A673 (cell line): ENCODE measurements at regions not wholly inside any gene's neighbourhood (a gene's known extent, or its start where the extent isn't known, plus 50 kb on each side); places are given as distances from the start of the nearest gene placed in this dataset.
"Not testable (repeated sequence)": the region's sequence is repeated elsewhere in the genome, so short reads cannot be mapped to it uniquely, and the experiment has no call there.

Experiments used
- BruUV-seq: library from RNA; stranded (reverse); fragments of 400-500 nt; replicated peaks from 2 replicates; lab custom pipeline; 2021; lab: Mats Ljungman, UMichigan
- CTCF ChIA-PET: fragments of 300-600 bp; sonication (Branson Sonifier 250); formaldehyde crosslinking; loops from one replicate; lab custom pipeline; 2022; ENCODE audit warnings: antibody characterized with exemption; lab: Charles Lee
- POLR2A ChIA-PET: fragments of 300-600 bp; sonication (Branson Sonifier 250); formaldehyde crosslinking; loops from one replicate; lab custom pipeline; 2022; ENCODE audit warnings: antibody characterized with exemption; ENCODE audit not compliant: low non-redundant PET; lab: Charles Lee
- DNase-seq: peaks from one replicate; pipeline ENCODE4 v3.0.0-alpha.2; 2015; ENCODE audit warnings: low spot score
- H3K27ac ChIP-seq: fragments of 200-600 bp; sonication (generic); 2 replicates; pipeline ENCODE4 v1.5.1; 2016; ENCODE audit warnings: mixed run types, low read depth, mild to moderate bottlenecking, mixed read lengths, antibody characterized with exemption, low read length; ENCODE audit not compliant: poor library complexity, severe bottlenecking
- H3K27me3 ChIP-seq: fragments of 200-600 bp; sonication (generic); replicated peaks from 2 replicates; pipeline ENCODE4 v1.6.1; 2017; ENCODE audit warnings: mixed run types, low read depth, mild to moderate bottlenecking, mixed read lengths, antibody characterized with exemption, low read length; ENCODE audit not compliant: insufficient read depth, poor library complexity
- H3K36me3 ChIP-seq: fragments of 200-600 bp; sonication (generic); 2 replicates; pipeline ENCODE4 v1.6.1; 2016; ENCODE audit warnings: mixed run types, mild to moderate bottlenecking, mixed read lengths, antibody characterized with exemption, low read length; ENCODE audit not compliant: insufficient read depth, poor library complexity, severe bottlenecking
- H3K4me1 ChIP-seq: fragments of 200-600 bp; sonication (generic); 2 replicates; pipeline ENCODE4 v1.6.1; 2017; ENCODE audit warnings: mixed run types, mild to moderate bottlenecking, mixed read lengths, antibody characterized with exemption, low read length; ENCODE audit not compliant: insufficient read depth, poor library complexity, severe bottlenecking
- H3K4me3 ChIP-seq: fragments of 200-600 bp; sonication (generic); 2 replicates; pipeline ENCODE4 v1.5.1; 2016; ENCODE audit warnings: low read depth, mixed run types, mild to moderate bottlenecking, mixed read lengths, low read length; ENCODE audit not compliant: poor library complexity, severe bottlenecking
- H3K9me3 ChIP-seq: fragments of 200-600 bp; sonication (generic); 2 replicates; pipeline ENCODE4 v1.6.1; 2016; ENCODE audit warnings: mixed run types, low read depth, mild to moderate bottlenecking, mixed read lengths, antibody characterized with exemption, low read length; ENCODE audit not compliant: poor library complexity, severe bottlenecking
- intact Hi-C: fragments of 100-400 bp; cut with micrococcal nuclease; formaldehyde crosslinking; loops from one replicate; pipeline ENCODE4 v1.10.0; 2022; ENCODE audit not compliant: unreplicated experiment

- BruUV-seq, CTCF ChIA-PET, H3K4me1 ChIP-seq, H3K4me3 ChIP-seq, DNase-seq, H3K27ac ChIP-seq, H3K27me3 ChIP-seq, H3K9me3 ChIP-seq, intact Hi-C loops, POLR2A ChIA-PET, H3K36me3 ChIP-seq: not testable (repeated sequence)
Measured at GRCh38 chr9:39503178-39503577, 147.7 kb downstream of the SPATA31A1 start.

- DNase-seq, H3K36me3 ChIP-seq, BruUV-seq, intact Hi-C loops, H3K9me3 ChIP-seq, CTCF ChIA-PET, POLR2A ChIA-PET, H3K4me3 ChIP-seq, H3K27me3 ChIP-seq, H3K27ac ChIP-seq, H3K4me1 ChIP-seq: not testable (repeated sequence)
Measured at GRCh38 chr9:39527387-39528029, 172.0 kb downstream of the SPATA31A1 start.

GRCh38 chr9:39532597-39532996 is 177.1 kb downstream of the SPATA31A1 start:
- BruUV-seq, H3K36me3 ChIP-seq, intact Hi-C loops, H3K27ac ChIP-seq, DNase-seq, H3K4me1 ChIP-seq, H3K4me3 ChIP-seq, H3K27me3 ChIP-seq, POLR2A ChIA-PET, CTCF ChIA-PET, H3K9me3 ChIP-seq: not testable (repeated sequence)

GRCh38 chr9:39533001-39533762 is 177.7 kb downstream of the SPATA31A1 start:
- H3K4me3 ChIP-seq, POLR2A ChIA-PET, H3K9me3 ChIP-seq, intact Hi-C loops, DNase-seq, H3K27ac ChIP-seq, H3K27me3 ChIP-seq, BruUV-seq, H3K4me1 ChIP-seq, H3K36me3 ChIP-seq, CTCF ChIA-PET: not testable (repeated sequence)

GRCh38 chr9:39533763-39534548 is 178.5 kb downstream of the SPATA31A1 start:
- DNase-seq, CTCF ChIA-PET, intact Hi-C loops, H3K4me1 ChIP-seq, H3K4me3 ChIP-seq, POLR2A ChIA-PET, BruUV-seq, H3K9me3 ChIP-seq, H3K27me3 ChIP-seq, H3K36me3 ChIP-seq, H3K27ac ChIP-seq: not testable (repeated sequence)

GRCh38 chr9:39534897-39535296 is 179.4 kb downstream of the SPATA31A1 start:
- BruUV-seq, CTCF ChIA-PET, H3K27me3 ChIP-seq, H3K9me3 ChIP-seq, H3K4me3 ChIP-seq, H3K36me3 ChIP-seq, POLR2A ChIA-PET, intact Hi-C loops, DNase-seq, H3K4me1 ChIP-seq, H3K27ac ChIP-seq: not testable (repeated sequence)

- POLR2A ChIA-PET, H3K9me3 ChIP-seq, CTCF ChIA-PET, H3K27ac ChIP-seq, BruUV-seq, H3K36me3 ChIP-seq, H3K4me1 ChIP-seq, H3K4me3 ChIP-seq, DNase-seq, intact Hi-C loops, H3K27me3 ChIP-seq: not testable (repeated sequence)
Measured at GRCh38 chr9:39542157-39542556, 186.7 kb downstream of the SPATA31A1 start.
